Left lung (tissue), 4 donors: ENCODE measurements at regions not wholly inside any gene's neighbourhood (a gene's known extent, or its start where the extent isn't known, plus 50 kb on each side); places are given as distances from the start of the nearest gene placed in this dataset.

Experiments
- ATAC-seq: fragments of 200-7000 bp; cut with Tn5 transposase; one replicate; pipeline ENCODE4 v1.9.1; 2020; ENCODE audit warnings: moderate library complexity
- DNase-seq, 4 donors: peaks; one replicate each; pipeline ENCODE4 v3.0.0-alpha.2; 2013 to 2020
- H3K27ac ChIP-seq, 2 donors: fragments of 200-600 bp; sonication (generic) in 1 of 2; one replicate each; pipeline versions ENCODE4 v1.5.0 to v1.8.0; 2020 to 2021
- H3K27me3 ChIP-seq, 2 donors: fragments of 200-600 bp; sonication (generic) in 1 of 2; one replicate each; pipeline versions ENCODE4 v1.5.0 to v1.8.0; 2020 to 2021
- H3K36me3 ChIP-seq, 2 donors: fragments of 200-600 bp; sonication (generic) in 1 of 2; one replicate each; pipeline versions ENCODE4 v1.5.0 to v1.8.0; 2020 to 2021
- H3K4me1 ChIP-seq, 2 donors: fragments of 200-600 bp; one replicate each; pipeline ENCODE4 v1.8.0; 2021
- H3K4me3 ChIP-seq, 2 donors: fragments of 200-600 bp; sonication (generic) in 1 of 2; one replicate each; pipeline versions ENCODE4 v1.5.0 to v1.8.0; 2020 to 2021; ENCODE audit warnings: mild to moderate bottlenecking in 1 of 2
- H3K9me3 ChIP-seq, 2 donors: fragments of 200-600 bp; sonication (generic) in 1 of 2; one replicate each; pipeline versions ENCODE4 v1.5.0 to v1.8.0; 2020 to 2021
- CTCF ChIP-seq, 2 donors: fragments of 200-600 bp; sonication (generic) in 1 of 2; IDR thresholded peaks; one replicate each; pipeline versions ENCODE4 v1.5.0 to v1.8.0; 2021; ENCODE audit warnings: antibody characterized with exemption in 2 of 2
- intact Hi-C, 2 donors: fragments of 100-400 bp; cut with DNase I; formaldehyde crosslinking; loops; one replicate each; pipeline versions ENCODE4 v1.11.2 to v1.14.2; 2022
- donor health status: DM: no; HTN: yes; CAD: no.
- donor health status: DM: no; HTN: no; CAD: no.

- no peak overlapping the region for H3K4me3 ChIP-seq
- H3K9me3 ChIP-seq, result peaks cover 0 to 31% of the 10 kb centered on the region in 2 donors
- ATAC-seq (no peak), DNase-seq (no peak)
- H3K4me1 ChIP-seq, result no peaks in the 10 kb centered on the region
- intact Hi-C loops, result no loop called here
- H3K27me3 ChIP-seq, result no peaks in the 10 kb centered on the region
- no peak overlapping the region for H3K27ac ChIP-seq
- no peak for TF ChIP-seq CTCF (IDR thresholded peaks at IDR 0.05)
- no peaks in the 10 kb centered on the region for H3K36me3 ChIP-seq
Observed at GRCh38 chr2:226179010-226179409, 620.6 kb downstream of the IRS1 start.

DNA sequence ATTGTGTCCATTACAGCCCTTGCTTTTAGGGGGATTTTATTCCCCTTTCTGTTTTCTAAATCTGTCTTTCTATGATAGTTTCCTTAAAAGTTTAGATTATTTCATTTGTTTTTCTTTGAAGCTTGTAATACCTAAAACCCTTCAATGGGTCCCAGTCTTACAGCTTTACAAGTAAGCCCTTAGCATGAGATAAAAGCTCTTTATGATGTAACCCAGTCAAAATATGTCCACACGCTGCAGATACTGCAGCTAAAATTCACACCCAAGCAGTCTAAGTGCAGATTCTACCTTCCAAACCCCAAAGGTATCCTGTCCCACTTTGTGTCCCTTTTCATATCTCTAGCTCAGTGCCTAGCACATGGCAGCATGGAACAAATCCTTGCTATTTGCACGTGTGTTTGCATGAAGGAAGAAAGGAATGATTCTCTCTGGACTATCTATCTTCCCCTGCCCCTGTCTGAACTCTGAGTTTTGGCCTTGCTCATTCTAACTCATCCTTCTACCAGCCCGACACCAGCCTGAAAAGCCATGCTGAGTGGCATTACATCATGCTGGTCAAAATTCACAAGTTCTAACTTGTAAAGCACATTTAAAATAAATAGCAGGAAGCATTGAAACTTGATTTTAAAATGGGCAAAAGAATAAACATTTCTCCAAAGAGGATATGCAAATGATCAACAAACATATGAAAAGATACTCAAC, 623.2 kb downstream of the IRS1 start:
- DNase-seq, result no peak
- Histone ChIP-seq H3K4me3 (no peak overlapping the region), H3K27me3 (no peaks in the 10 kb centered on the region), H3K36me3 (no peaks in the 10 kb centered on the region), H3K27ac (no peak overlapping the region), H3K4me1 (no peaks in the 10 kb centered on the region), H3K9me3 (peaks cover 0 to 31% of the 10 kb centered on the region in 2 donors)
- no peak for ATAC-seq
- no peak for TF ChIP-seq CTCF (IDR thresholded peaks at IDR 0.05)
- intact Hi-C loops, result no loop called here

DNA sequence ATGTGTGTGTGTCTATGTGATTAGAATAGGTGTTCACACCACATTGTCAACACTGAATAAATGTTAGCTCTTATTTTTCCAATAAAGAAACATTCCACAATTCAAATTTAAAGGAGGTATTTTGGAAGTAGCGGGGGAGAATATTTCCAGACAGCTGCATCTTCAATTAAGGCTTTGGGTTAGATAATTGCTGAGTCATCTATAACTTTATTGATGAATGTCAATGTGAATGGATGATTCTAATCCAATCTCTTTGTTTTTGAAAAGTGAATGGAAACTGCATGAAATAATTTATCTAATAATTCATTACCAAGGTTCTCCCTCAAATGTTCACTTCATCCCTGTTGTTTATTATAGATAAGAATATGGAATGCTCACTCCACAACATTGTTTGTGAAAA, 625.2 kb downstream of the IRS1 start:
- peaks cover 0 to 30% of the 10 kb centered on the region in 2 donors for H3K9me3 ChIP-seq
- DNase-seq (no peak), ATAC-seq (no peak)
- H3K4me1 ChIP-seq, result no peaks in the 10 kb centered on the region
- no peak overlapping the region for H3K27ac ChIP-seq
- no peaks in the 10 kb centered on the region for H3K36me3 ChIP-seq
- no peaks in the 10 kb centered on the region for H3K27me3 ChIP-seq
- intact Hi-C loops, result no loop called here
- no peak for TF ChIP-seq CTCF (IDR thresholded peaks at IDR 0.05)
- H3K4me3 ChIP-seq, result no peak overlapping the region

DNA sequence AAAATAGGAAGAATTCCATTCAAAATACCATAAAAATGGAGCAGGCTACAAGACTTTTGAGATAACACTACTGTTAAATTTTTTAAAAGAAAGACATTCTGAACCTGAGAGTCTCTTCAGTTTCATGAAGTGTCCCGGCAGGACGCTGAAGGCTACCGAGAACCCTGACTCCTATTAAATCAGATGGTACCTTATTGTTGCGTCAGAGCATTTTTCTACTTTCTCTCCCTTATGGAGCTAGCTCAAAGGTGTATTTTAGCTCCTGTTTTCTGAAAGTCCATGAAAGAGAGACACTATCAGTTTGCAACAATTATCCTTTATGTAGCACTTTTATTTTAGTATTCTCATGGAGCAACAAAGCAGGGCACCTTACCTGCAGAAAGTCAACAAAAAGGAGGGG, 626.7 kb downstream of the IRS1 start:
- DNase-seq (no peak), ATAC-seq (no peak)
- no peak for TF ChIP-seq CTCF (IDR thresholded peaks at IDR 0.05)
- no peaks in the 10 kb centered on the region for H3K27me3 ChIP-seq
- no peaks in the 10 kb centered on the region for H3K36me3 ChIP-seq
- peaks cover 0 to 16% of the 10 kb centered on the region in 2 donors for H3K9me3 ChIP-seq
- H3K27ac ChIP-seq, result no peak overlapping the region
- no peaks in the 10 kb centered on the region for H3K4me1 ChIP-seq
- H3K4me3 ChIP-seq, result no peak overlapping the region
- intact Hi-C loops, result no loop called here

DNA sequence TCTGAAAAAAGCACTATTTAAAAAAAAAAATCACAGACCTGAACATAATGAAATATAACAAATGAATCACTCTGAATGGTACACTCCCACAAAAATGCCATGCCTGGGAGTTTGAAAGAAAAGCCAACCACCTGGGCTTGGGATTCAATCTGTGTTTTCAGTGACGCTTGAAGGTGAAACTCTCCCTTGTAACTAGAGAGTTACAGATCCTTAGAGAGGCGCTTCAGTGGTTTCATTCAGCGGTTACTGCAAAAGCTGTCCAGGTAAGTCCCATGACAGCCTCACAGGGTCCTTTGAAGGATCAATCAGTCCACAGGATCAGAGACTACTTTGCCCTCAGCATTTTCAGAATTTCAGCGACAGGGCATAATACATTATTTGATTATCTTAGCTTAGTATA, 627.3 kb downstream of the IRS1 start:
- Histone ChIP-seq H3K9me3 (peaks cover 0 to 9% of the 10 kb centered on the region in 2 donors), H3K4me1 (no peaks in the 10 kb centered on the region), H3K27me3 (no peaks in the 10 kb centered on the region), H3K4me3 (no peak overlapping the region), H3K36me3 (no peaks in the 10 kb centered on the region), H3K27ac (no peak overlapping the region)
- intact Hi-C loops, result no loop called here
- no peak for DNase-seq
- no peak for ATAC-seq
- no peak for TF ChIP-seq CTCF (IDR thresholded peaks at IDR 0.05)
